ENCODE measurements at regions not wholly inside any gene's neighbourhood (a gene's known extent, or its start where the extent isn't known, plus 50 kb on each side); places are given as distances from the start of the nearest gene placed in this dataset.

DNA sequence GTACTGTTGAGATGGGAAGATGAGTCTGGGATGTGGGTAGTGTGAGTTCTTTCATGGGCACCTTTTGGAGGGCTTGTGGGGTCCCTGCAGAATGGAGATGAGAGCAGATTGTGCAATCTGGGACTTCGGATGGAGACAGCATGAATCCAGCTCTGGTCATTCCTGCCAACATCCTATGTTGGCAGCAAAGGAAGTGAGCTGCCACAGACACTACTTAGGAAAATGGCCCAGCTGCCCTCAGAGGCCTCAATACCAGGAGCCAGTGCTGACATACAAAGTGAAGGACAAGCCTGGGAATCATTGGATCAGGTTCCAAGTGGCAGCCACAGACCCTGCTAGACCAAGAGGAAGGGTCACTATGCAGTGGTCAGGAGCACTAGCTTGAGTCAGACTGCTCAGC is 402.8 kb downstream of the CDK5RAP2 start:
- Histone ChIP-seq H3K27ac (ENCODE audit: insufficient read depth, low read depth, low read length) (no peak overlapping the region), H3K9me1 (replicated peaks; ENCODE audit: control insufficient read depth, extremely low read depth, insufficient read depth, low read length) (no peaks in the 10 kb centered on the region), H3K9ac (replicated peaks; ENCODE audit: extremely low read depth, insufficient read depth, low read length) (no peak overlapping the region), H3K4me1 (ENCODE audit: control insufficient read depth, extremely low read depth, insufficient read depth, low read length) (no peaks in the 10 kb centered on the region), H3K36me3 (ENCODE audit: control insufficient read depth in 2 of 2, extremely low read depth in 1 of 2, insufficient read depth in 2 of 2, low read length in 2 of 2) (no peaks in the 10 kb centered on the region), H3K27me3 (ENCODE audit: control insufficient read depth in 2 of 2, insufficient read depth in 2 of 2, low read length in 2 of 2) (no peaks in the 10 kb centered on the region), H2AFZ (ENCODE audit: low read depth, low read length) (no peak overlapping the region), H3K4me2 (ENCODE audit: insufficient read depth, low read length) (no peak overlapping the region), H3K79me2 (ENCODE audit: control insufficient read depth, insufficient read depth, low read length) (no peaks in the 10 kb centered on the region), H3K9me3 (replicated peaks; ENCODE audit: control insufficient read depth, insufficient read depth, low read length) (no peaks in the 10 kb centered on the region), H4K20me1 (replicated peaks; ENCODE audit: control insufficient read depth, extremely low read depth, insufficient read depth, low read length) (no peaks in the 10 kb centered on the region), H3K4me3 (replicated peaks in 1 of 3; ENCODE audit: insufficient read depth in 1 of 3, low read depth in 1 of 3, low read length in 3 of 3) (no peak overlapping the region)
- CTCF ChIA-PET: no interaction called here
- POLR2A ChIA-PET: no interaction called here
- BruUV-seq (replicated peaks): no TSS peak
- no peak for DNase-seq (ENCODE audit: low read depth, low spot score)
- FAIRE-seq: no peak
- intact Hi-C loops (cut with micrococcal nuclease) (no loop called here), dilution Hi-C loops (cut with MboI; ENCODE audit: extremely low pct_ligation_motif_present, low sequenced_read_pairs) (no loop called here)
- TF ChIP-seq, protein P1, sequence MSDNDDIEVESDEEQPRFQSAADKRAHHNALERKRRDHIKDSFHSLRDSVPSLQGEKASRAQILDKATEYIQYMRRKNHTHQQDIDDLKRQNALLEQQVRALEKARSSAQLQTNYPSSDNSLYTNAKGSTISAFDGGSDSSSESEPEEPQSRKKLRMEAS (IDR thresholded peaks at IDR 0.05; ENCODE audit: insufficient read depth, insufficient read length): no peak
- no peak for TF ChIP-seq POLR2AphosphoS5 (IDR thresholded peaks at IDR 0.05; ENCODE audit: insufficient read depth, low read depth, low read length)
- TF ChIP-seq JUN (IDR thresholded peaks at IDR 0.05; ENCODE audit: borderline replicate concordance, insufficient read depth, insufficient read length, low read depth): no peak
- no peak for TF ChIP-seq MYC (IDR thresholded peaks at IDR 0.05; ENCODE audit: low read depth, low read length)
- no peak for TF ChIP-seq EZH2 (IDR thresholded peaks at IDR 0.05; ENCODE audit: borderline replicate concordance, low read depth, low read length, severe bottlenecking)
- TF ChIP-seq POLR2A (IDR thresholded peaks at IDR 0.05; ENCODE audit: low read depth, low read length): no peak
- TF ChIP-seq FOS (IDR thresholded peaks at IDR 0.05; ENCODE audit: borderline replicate concordance, insufficient read depth, low read length): no peak
- TF ChIP-seq GATA2 (IDR thresholded peaks at IDR 0.05; ENCODE audit: insufficient read depth, insufficient read length, low read depth, low read length): no peak
- TF ChIP-seq, protein P2, sequence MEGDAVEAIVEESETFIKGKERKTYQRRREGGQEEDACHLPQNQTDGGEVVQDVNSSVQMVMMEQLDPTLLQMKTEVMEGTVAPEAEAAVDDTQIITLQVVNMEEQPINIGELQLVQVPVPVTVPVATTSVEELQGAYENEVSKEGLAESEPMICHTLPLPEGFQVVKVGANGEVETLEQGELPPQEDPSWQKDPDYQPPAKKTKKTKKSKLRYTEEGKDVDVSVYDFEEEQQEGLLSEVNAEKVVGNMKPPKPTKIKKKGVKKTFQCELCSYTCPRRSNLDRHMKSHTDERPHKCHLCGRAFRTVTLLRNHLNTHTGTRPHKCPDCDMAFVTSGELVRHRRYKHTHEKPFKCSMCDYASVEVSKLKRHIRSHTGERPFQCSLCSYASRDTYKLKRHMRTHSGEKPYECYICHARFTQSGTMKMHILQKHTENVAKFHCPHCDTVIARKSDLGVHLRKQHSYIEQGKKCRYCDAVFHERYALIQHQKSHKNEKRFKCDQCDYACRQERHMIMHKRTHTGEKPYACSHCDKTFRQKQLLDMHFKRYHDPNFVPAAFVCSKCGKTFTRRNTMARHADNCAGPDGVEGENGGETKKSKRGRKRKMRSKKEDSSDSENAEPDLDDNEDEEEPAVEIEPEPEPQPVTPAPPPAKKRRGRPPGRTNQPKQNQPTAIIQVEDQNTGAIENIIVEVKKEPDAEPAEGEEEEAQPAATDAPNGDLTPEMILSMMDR (IDR thresholded peaks at IDR 0.05; ENCODE audit: extremely low read depth in 1 of 2, insufficient read depth in 1 of 2, low read depth in 1 of 2, low read length in 2 of 2): no peak

Data from endothelial cell of umbilical vein (primary cell).